SW480 (cell line): ENCODE measurements at regions not wholly inside any gene's neighbourhood (a gene's known extent, or its start where the extent isn't known, plus 50 kb on each side); places are given as distances from the start of the nearest gene placed in this dataset.
"Not testable (repeated sequence)": the region's sequence is repeated elsewhere in the genome, so short reads cannot be mapped to it uniquely, and the experiment has no call there.

ENCODE experiments used
- DNase-seq: peaks from one replicate; pipeline ENCODE4 v3.0.0-alpha.2; 2016; ENCODE audit warnings: low spot score

GRCh38 chr6:150770637-150771036 lies 94.9 kb upstream of the MTHFD1L start:
- DNase-seq = no peak

- no peak for DNase-seq
Measured at GRCh38 chr6:150773969-150774368, 91.5 kb upstream of the MTHFD1L start.

GRCh38 chr6:150775415-150776203 lies 89.9 kb upstream of the MTHFD1L start:
- peak; percentile 4 for DNase-seq

GRCh38 chr6:150777736-150778135 lies 87.8 kb upstream of the MTHFD1L start:
- no peak for DNase-seq

- no peak for DNase-seq
Measured at GRCh38 chr6:150783813-150784212, 81.7 kb upstream of the MTHFD1L start.

DNA sequence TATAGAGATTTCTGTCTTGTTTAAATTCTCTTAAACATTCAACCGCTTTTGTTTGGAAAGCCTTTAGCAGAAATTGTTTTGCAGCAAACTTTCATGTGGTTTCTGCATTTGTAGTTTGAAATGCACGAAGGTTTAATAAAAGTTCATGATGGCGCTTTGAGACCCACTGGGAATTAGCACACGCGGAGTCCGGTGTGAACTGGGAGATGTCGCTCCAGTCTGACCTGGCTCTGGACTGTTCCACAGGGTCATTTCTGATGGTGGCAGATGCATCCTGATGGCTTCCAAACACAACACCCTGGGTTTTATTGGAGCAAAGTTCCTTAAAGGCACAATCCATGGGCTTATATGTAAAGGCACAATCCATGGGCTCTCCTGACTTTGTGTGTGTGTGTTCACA lies 78.1 kb upstream of the MTHFD1L start:
- DNase-seq = no peak

DNA sequence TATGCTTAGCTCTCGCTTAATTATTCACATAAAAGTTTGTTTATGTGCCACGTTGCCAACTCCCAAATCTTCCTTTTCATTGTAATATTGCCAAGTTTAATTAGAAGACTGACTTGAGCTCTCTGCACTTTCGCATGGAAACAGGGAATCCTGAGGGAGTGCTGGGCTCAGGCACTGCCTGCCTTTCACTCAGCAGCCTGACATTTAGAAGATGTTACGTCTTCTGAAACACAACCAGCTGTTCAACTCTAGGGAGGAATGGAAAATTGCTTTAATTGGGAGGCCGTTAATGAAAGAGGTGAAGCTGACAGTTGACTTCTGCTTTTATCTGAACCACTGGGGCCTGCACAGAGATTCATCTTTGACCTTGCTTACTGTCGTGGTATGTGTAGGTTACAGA lies 77.4 kb upstream of the MTHFD1L start:
- DNase-seq = no peak

GRCh38 chr6:150789906-150790305 lies 75.6 kb upstream of the MTHFD1L start:
- DNase-seq = not testable (repeated sequence)

DNA sequence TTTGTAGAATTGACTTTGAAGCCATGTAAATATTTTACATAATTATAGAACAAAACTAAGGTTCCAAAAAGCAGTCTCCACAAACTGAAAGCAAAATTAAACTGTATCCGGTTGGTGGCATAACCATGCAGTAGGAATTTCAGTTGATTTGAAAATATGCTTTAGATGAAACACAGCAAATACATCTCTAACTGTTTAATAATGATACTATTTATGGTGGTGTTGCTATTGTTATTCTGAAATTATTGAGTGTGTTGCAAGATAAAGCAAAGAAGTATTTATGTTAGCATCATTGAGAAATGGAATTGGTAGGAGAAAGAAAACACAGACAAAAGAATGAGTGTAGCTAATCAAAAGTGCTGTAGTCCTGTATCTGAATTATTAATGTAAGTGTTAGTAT lies 73.8 kb upstream of the MTHFD1L start:
- DNase-seq = no peak

- no peak for DNase-seq
Measured at GRCh38 chr6:150797949-150798348, 67.6 kb upstream of the MTHFD1L start.

- DNase-seq = no peak
Measured at GRCh38 chr6:150799276-150799805, 66.2 kb upstream of the MTHFD1L start.

DNA sequence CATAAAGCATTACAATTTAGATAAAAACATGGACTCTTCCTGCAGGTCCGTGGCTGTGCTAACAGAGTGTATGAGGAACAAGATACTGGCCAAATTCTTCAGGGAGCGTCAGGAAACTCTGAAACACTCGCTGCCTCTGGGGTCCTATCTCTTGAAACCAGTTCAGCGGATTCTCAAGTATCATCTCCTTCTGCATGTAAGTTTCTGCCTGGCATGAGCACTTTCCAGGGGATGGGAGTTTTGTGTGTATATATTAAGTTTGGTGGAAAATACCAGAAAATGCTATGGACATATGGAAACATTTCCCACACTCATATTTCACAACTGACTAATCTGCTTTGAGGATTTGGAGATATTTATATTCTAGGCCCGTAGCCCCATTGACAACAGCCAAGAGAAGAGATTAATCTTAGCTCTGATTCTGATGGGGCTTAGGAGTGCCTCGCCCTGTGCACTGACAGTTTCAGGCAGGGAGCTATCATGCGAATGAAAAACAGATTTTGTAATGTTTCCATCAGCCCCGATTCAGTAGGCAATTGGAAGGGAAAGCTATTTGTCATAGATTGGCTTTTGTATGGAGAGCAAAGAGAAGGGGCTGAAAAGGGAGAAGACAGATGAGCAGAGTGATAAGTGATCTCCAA lies 64.7 kb upstream of the MTHFD1L start:
- DNase-seq = no peak

- peak; percentile 11 for DNase-seq
Measured at GRCh38 chr6:150806790-150807189, 58.7 kb upstream of the MTHFD1L start.

GRCh38 chr6:150813319-150813992 lies 52.0 kb upstream of the MTHFD1L start:
- DNase-seq = peak; percentile 77

DNA sequence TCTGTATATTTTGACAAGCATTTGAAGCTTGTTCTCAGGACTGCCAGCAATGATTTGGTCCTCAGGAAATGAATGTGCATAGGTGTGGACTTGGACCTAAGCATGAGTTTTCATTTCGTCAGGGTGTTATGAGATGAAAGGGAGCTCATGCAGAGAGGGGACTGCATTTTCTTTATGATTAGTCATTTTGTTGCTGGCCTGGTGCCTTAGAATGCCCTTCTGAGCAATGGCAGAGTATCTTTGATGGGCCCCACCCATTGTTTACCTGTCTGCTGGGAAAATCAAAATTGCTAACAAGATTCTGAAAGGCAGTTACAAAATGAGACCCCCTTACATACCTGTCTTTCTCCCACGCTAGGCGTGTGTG lies 51.5 kb upstream of the MTHFD1L start:
- peak; percentile 89 for DNase-seq
